HepG2 (cell line): ENCODE measurements at regions not wholly inside any gene's neighbourhood (a gene's known extent, or its start where the extent isn't known, plus 50 kb on each side); places are given as distances from the start of the nearest gene placed in this dataset.

Experiments used
- ATAC-seq: fragments of 200-7000 bp; cut with Tn5 transposase; 3 replicates; pipeline ENCODE4 v1.9.1; 2020; ENCODE audit warnings: mild to moderate bottlenecking, moderate library complexity
- BruUV-seq: library from RNA; stranded (reverse); fragments of 400-500 nt; replicated peaks from 2 replicates; lab custom pipeline; 2021; lab: Mats Ljungman, UMichigan
- CTCF ChIA-PET: fragments of 300-600 bp; formaldehyde crosslinking; extraction: SDS; loops from one replicate; lab custom pipeline; 2021; ENCODE audit warnings: low total read pairs, inconsistent platforms, low intra/inter-chr PET ratio; lab: Yijun Ruan, JAX
- POLR2A ChIA-PET: fragments of 350-600 bp; sonication (Branson Sonifier 250); formaldehyde crosslinking; loops from one replicate; lab custom pipeline; 2020; ENCODE audit warnings: antibody characterized with exemption, inconsistent platforms; lab: Yijun Ruan, JAX
- DNase-seq: peaks from one replicate; pipeline ENCODE4 v3.0.0-alpha.2; 2015; ENCODE audit warnings: low spot score
- FAIRE-seq: peaks from 3 replicates; lab custom pipeline; 2011; peaks lifted over from hg19 to GRCh38; lab: Jason Lieb, UNC
- H2AFZ ChIP-seq: one replicate; pipeline ENCODE4 v1.6.1; 2011; ENCODE audit warnings: low read length, inconsistent platforms
- H3K27ac ChIP-seq: fragments of 300-600 bp; 3 replicates; pipeline ENCODE4 v1.8.0; 2011; ENCODE audit warnings: mixed run types, mild to moderate bottlenecking, mixed read lengths, low read length, inconsistent platforms; ENCODE audit not compliant: insufficient read depth; ENCODE audit errors: extremely low read length
- H3K27me3 ChIP-seq, 2 experiments: fragments of 200-600 bp in 1 of 2; 2 replicates in 1 of 2; 3 replicates in 1 of 2; pipeline versions ENCODE4 v1.6.0 to v1.8.0; 2011; ENCODE audit warnings: low read length in 2 of 2, mild to moderate bottlenecking in 2 of 2, moderate library complexity in 2 of 2, inconsistent platforms in 1 of 2; ENCODE audit not compliant: insufficient read depth in 2 of 2, control insufficient read depth in 1 of 2
- H3K36me3 ChIP-seq, 2 experiments: fragments of 200-600 bp in 1 of 2; replicated peaks in 1 of 2; 2 replicates in 1 of 2; 3 replicates in 1 of 2; pipeline versions ENCODE4 v1.5.1 to v1.8.0; 2011; ENCODE audit warnings: low read length in 2 of 2, inconsistent platforms in 1 of 2; ENCODE audit not compliant: insufficient read depth in 2 of 2, control insufficient read depth in 1 of 2
- H3K4me1 ChIP-seq: 2 replicates; pipeline ENCODE4 v1.5.1; 2012; ENCODE audit warnings: low read length, inconsistent platforms; ENCODE audit not compliant: insufficient read depth
- H3K4me2 ChIP-seq: 2 replicates; pipeline ENCODE4 v1.6.0; 2011; ENCODE audit warnings: low read depth, low read length, inconsistent platforms
- H3K4me3 ChIP-seq, 3 experiments: fragments of 200-600 bp in 1 of 3; sonication (generic), shearing (Covaris generic) in 1 of 3; replicated peaks in 1 of 3; 2 replicates each; pipeline ENCODE4 v1.5.1; 2011 to 2016; ENCODE audit warnings: low read length in 3 of 3, inconsistent platforms in 2 of 3, low read depth in 2 of 3, mild to moderate bottlenecking in 2 of 3, control low read depth in 1 of 3, mixed read lengths in 1 of 3; ENCODE audit not compliant: insufficient read depth in 1 of 3
- H3K79me2 ChIP-seq: one replicate; pipeline ENCODE4 v1.6.1; 2011; ENCODE audit warnings: low read length, inconsistent platforms; ENCODE audit not compliant: insufficient read depth
- H3K9ac ChIP-seq: 2 replicates; pipeline ENCODE4 v1.6.0; 2011; ENCODE audit warnings: mild to moderate bottlenecking, low read depth, low read length, inconsistent platforms; ENCODE audit not compliant: insufficient read depth
- H3K9me3 ChIP-seq: 2 replicates; pipeline ENCODE4 v1.5.1; 2012; ENCODE audit warnings: mild to moderate bottlenecking, low read length
- H4K20me1 ChIP-seq: 2 replicates; pipeline ENCODE4 v1.6.0; 2011; ENCODE audit warnings: inconsistent platforms, mild to moderate bottlenecking, low read length, moderate library complexity; ENCODE audit not compliant: insufficient read depth
- DBP ChIP-seq: sonication (generic); formaldehyde crosslinking; IDR thresholded peaks from 2 replicates; pipeline ENCODE4 v1.4.0; 2020; ENCODE audit warnings: missing genetic modification reagents; ENCODE audit errors: not compliant biosample characterization
- MAFF ChIP-seq: IDR thresholded peaks from 2 replicates; pipeline ENCODE4 v1.6.1; 2011; ENCODE audit warnings: low read depth, low read length, improper control_type of control experiment
- MAFK ChIP-seq, 2 experiments: IDR thresholded peaks in 1 of 2; conservative IDR thresholded peaks in 1 of 2; 2 replicates each; pipeline ENCODE4 v1.6.1; 2011; ENCODE audit warnings: improper control_type of control experiment in 2 of 2, low read length in 2 of 2
- PRDM4 ChIP-seq: sonication (generic); formaldehyde crosslinking; IDR thresholded peaks from 2 replicates; pipeline ENCODE4 v1.9.0; 2021; ENCODE audit warnings: missing genetic modification reagents, borderline replicate concordance
- ZNF280D ChIP-seq: sonication (generic); formaldehyde crosslinking; IDR thresholded peaks from 2 replicates; pipeline ENCODE4 v1.5.1; 2020; ENCODE audit warnings: mild to moderate bottlenecking, missing genetic modification reagents
- ZNF572 ChIP-seq: sonication (generic); formaldehyde crosslinking; IDR thresholded peaks from 2 replicates; pipeline ENCODE4 v1.5.1; 2020; ENCODE audit warnings: mild to moderate bottlenecking, missing genetic modification reagents
- WGBS: methylation state at CpG from one replicate; pipeline ENCODE4 v1.1.6; 2017; ENCODE audit warnings: low lambda C conversion rate; 5-methylcytosine and 5-hydroxymethylcytosine counted together
- in situ Hi-C: cut with HindIII; loops from 2 replicates; pipeline ENCODE4 v1.10.0; 2017; ENCODE audit warnings: low pct_unique_long_range_greater_than_20kb; ENCODE audit not compliant: extremely low pct_ligation_motif_present
- intact Hi-C: fragments of 100-400 bp; cut with micrococcal nuclease; formaldehyde crosslinking; loops from one replicate; pipeline ENCODE4 v1.10.0; 2022; ENCODE audit not compliant: unreplicated experiment

- no peak for TF ChIP-seq ZNF572
Observed at GRCh38 chr6:16003197-16003491, 125.7 kb upstream of the MYLIP start (continued).

GRCh38 chr6:16002332-16003196 is 126.3 kb upstream of the MYLIP start:
- ChIA-PET CTCF (no interaction called here), POLR2A (no interaction called here)
- ATAC-seq (no peak), DNase-seq (no peak)
- WGBS, result 39% methylated on average over 14 of the region's 14 CpGs
- BruUV-seq, result no TSS peak
- Histone ChIP-seq H3K4me1 (no peaks in the 10 kb centered on the region), H4K20me1 (no peaks in the 10 kb centered on the region), H3K27me3 (peaks cover 5 to 18% of the 10 kb centered on the region in 2 experiments; a peak in 3 of 5 replicates), H3K9ac (no peak overlapping the region)
- TF ChIP-seq MAFF (peak; percentile 41; the same call in 1 of the 2 replicates), MAFK (conservative IDR thresholded peaks at IDR 0.05 in 1 of 2, IDR thresholded peaks at IDR 0.05 in 1 of 2; ENCODE audit: low read length in 2 of 2) (peak; percentile 61 to 75; a peak in 3 of 4 replicates), DBP (no peak), PRDM4 (CRISPR knock-in tag) (no peak), ZNF280D (CRISPR knock-in tag) (no peak)
- TF ChIP-seq, all 625 proteins: peak for 2
- FAIRE-seq, result no peak
- H3K4me2 ChIP-seq, result no peak overlapping the region
- no peak overlapping the region for H3K4me3 ChIP-seq
- no peaks in the 10 kb centered on the region for H3K36me3 ChIP-seq
- no peak overlapping the region for H3K27ac ChIP-seq
- intact Hi-C loops, result no loop called here
- in situ Hi-C loops, result no loop called here
- H2AFZ ChIP-seq, result no peak overlapping the region
- H3K9me3 ChIP-seq, result no peaks in the 10 kb centered on the region
- H3K79me2 ChIP-seq, result no peaks in the 10 kb centered on the region
